Spleen (tissue), 11 donors: ENCODE measurements at regions not wholly inside any gene's neighbourhood (a gene's known extent, or its start where the extent isn't known, plus 50 kb on each side); places are given as distances from the start of the nearest gene placed in this dataset.

Source experiments
- DNase-seq: peaks from one replicate; pipeline ENCODE4 v3.0.0-alpha.2; 2020
- H3K27ac ChIP-seq, 8 donors: fragments of 200-600 bp; sonication (generic) in 7 of 8; 1 replicate in 4 of 8; 2 replicates in 4 of 8; pipeline versions ENCODE4 v1.5.0 to v1.8.0; 2016 to 2021; ENCODE audit warnings: inconsistent platforms in 4 of 8, mild to moderate bottlenecking in 4 of 8, moderate library complexity in 1 of 8
- H3K27me3 ChIP-seq, 7 donors: fragments of 200-600 bp; sonication (generic) in 6 of 7; replicated peaks in 1 of 7; 1 replicate in 4 of 7; 2 replicates in 3 of 7; pipeline versions ENCODE4 v1.5.0 to v1.8.0; 2016 to 2021; ENCODE audit warnings: inconsistent platforms in 3 of 7, mild to moderate bottlenecking in 1 of 7
- H3K36me3 ChIP-seq, 6 donors: fragments of 200-600 bp; sonication (generic) in 5 of 6; 1 replicate in 4 of 6; 2 replicates in 2 of 6; pipeline versions ENCODE4 v1.5.0 to v1.8.0; 2016 to 2021; ENCODE audit warnings: inconsistent platforms in 2 of 6
- H3K4me1 ChIP-seq, 6 donors: fragments of 200-600 bp; sonication (generic) in 5 of 6; 1 replicate in 3 of 6; 2 replicates in 3 of 6; pipeline versions ENCODE4 v1.5.0 to v1.8.0; 2016 to 2021; ENCODE audit warnings: inconsistent platforms in 3 of 6
- H3K4me3 ChIP-seq, 8 donors: fragments of 200-600 bp; sonication (generic) in 7 of 8; 1 replicate in 4 of 8; 2 replicates in 4 of 8; pipeline versions ENCODE4 v1.5.0 to v1.8.0; 2016 to 2021; ENCODE audit warnings: inconsistent platforms in 4 of 8, mild to moderate bottlenecking in 4 of 8, moderate library complexity in 2 of 8
- H3K9me3 ChIP-seq, 8 donors: fragments of 200-600 bp; sonication (generic) in 7 of 8; 1 replicate in 4 of 8; 2 replicates in 4 of 8; pipeline versions ENCODE4 v1.5.0 to v1.8.0; 2016 to 2021; ENCODE audit warnings: inconsistent platforms in 4 of 8
- POLR2A ChIP-seq, 3 donors: fragments of 450-650 bp; IDR thresholded peaks; one replicate each; pipeline ENCODE4 v1.5.1; 2017; ENCODE audit warnings: antibody characterized with exemption in 3 of 3, mild to moderate bottlenecking in 1 of 3
- POLR2AphosphoS5 ChIP-seq, 3 donors: sonication (generic); formaldehyde crosslinking; IDR thresholded peaks; one replicate each; pipeline ENCODE4 v1.5.1; 2017; ENCODE audit warnings: antibody characterized with exemption in 3 of 3
- whole genome bisulfite sequencing, 5 donors: extraction: QIAGEN DNeasy Blood & Tissue Kit in 3 of 5; methylation state at CpG; one replicate each; pipeline versions ENCODE4 v1.1.5 to v1.1.7; 2013 to 2018; 5-methylcytosine and 5-hydroxymethylcytosine counted together
- intact Hi-C: fragments of 100-400 bp; cut with DNase I; formaldehyde crosslinking; loops from one replicate; pipeline ENCODE4 v1.15.0; 2023; ENCODE audit warnings: low total_unique reads
- TF ChIP-seq, protein P1 (sequence below), 11 experiments: fragments of 200-600 bp in 7 of 11; fragments of 450-650 bp in 4 of 11; sonication (generic) in 4 of 11; IDR thresholded peaks in 8 of 11; conservative IDR thresholded peaks in 3 of 11; 1 replicate in 7 of 11; 2 replicates in 4 of 11; pipeline versions ENCODE4 v1.4.0 to v1.8.0; 2016 to 2021; ENCODE audit warnings: antibody characterized with exemption in 11 of 11, inconsistent platforms in 4 of 11, mild to moderate bottlenecking in 1 of 11
- donor health status: healthy with polysubstance abuse.
- donor health status: DM: no; HTN: no; CAD: no; lungs with moderate emphysema.
- donor health status: DM: no; HTN: no; CAD: no.
- donor health status: Bipolar disorder and iron deficiency.
- donor health status: healthy.
- donor health status: DM: no; HTN: no; CAD: no.
- donor health status: DM: yes; HTN: yes; CAD: no.

DNA sequence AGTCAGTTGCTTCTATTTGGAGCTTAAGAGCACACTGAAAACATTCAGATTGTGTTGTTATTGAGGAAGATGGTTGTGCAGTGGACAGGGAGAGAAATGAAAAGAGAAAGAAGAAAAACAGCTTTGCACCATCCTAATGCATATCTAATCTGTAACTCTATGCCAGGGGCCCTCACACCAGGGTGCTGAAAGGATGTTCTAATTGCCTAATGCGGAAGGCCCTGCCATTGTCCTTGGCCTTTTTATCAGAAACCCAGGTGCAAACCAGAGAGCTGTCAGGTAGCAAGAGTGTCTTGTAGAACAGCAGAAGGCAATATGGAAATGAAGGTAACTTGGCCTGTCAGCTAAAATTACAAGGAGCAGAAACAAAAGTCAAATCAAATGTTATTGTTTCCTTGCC is 384.5 kb upstream of the PIK3R1 start:
- intact Hi-C loops: no loop called here
- Histone ChIP-seq H3K36me3 (no peaks in the 10 kb centered on the region), H3K27me3 (no peaks in the 10 kb centered on the region), H3K27ac (no peak overlapping the region), H3K4me1 (no peaks in the 10 kb centered on the region), H3K9me3 (no peaks in the 10 kb centered on the region), H3K4me3 (no peak overlapping the region)
- 28 to 94% (median 79%) methylated on average over 1 of the region's 1 CpG for WGBS, 5 donors
- no peak for DNase-seq
- no peak for TF ChIP-seq POLR2A (IDR thresholded peaks at IDR 0.05)

DNA sequence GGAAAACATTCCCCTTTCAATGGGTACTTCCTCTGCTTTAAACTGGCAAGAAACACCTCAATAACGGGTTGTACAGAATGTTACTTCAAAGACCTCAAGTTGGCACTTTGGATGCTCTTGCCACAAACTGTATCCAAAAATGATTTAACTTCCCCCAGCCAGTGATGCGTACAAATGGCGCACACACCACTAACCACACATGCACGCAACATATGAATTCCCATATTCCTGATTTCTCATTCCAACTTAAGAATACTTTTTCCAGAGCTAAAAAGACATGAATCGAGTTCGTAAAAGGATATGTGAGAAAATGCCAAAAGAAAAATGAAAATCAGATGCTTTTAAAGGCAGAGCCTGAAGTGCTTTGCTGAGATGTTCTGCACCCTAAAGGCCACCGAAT is 388.0 kb upstream of the PIK3R1 start:
- intact Hi-C loops: no loop called here
- Histone ChIP-seq H3K27me3 (no peaks in the 10 kb centered on the region), H3K9me3 (no peaks in the 10 kb centered on the region), H3K4me3 (no peak overlapping the region), H3K36me3 (no peaks in the 10 kb centered on the region), H3K4me1 (no peaks in the 10 kb centered on the region), H3K27ac (no peak overlapping the region)
- WGBS, 5 donors: 86 to 94% (median 90%) methylated on average over 7 of the region's 7 CpGs
- TF ChIP-seq POLR2AphosphoS5 (IDR thresholded peaks at IDR 0.05): no peak
- TF ChIP-seq POLR2A (IDR thresholded peaks at IDR 0.05): no peak
- TF ChIP-seq, protein P1, sequence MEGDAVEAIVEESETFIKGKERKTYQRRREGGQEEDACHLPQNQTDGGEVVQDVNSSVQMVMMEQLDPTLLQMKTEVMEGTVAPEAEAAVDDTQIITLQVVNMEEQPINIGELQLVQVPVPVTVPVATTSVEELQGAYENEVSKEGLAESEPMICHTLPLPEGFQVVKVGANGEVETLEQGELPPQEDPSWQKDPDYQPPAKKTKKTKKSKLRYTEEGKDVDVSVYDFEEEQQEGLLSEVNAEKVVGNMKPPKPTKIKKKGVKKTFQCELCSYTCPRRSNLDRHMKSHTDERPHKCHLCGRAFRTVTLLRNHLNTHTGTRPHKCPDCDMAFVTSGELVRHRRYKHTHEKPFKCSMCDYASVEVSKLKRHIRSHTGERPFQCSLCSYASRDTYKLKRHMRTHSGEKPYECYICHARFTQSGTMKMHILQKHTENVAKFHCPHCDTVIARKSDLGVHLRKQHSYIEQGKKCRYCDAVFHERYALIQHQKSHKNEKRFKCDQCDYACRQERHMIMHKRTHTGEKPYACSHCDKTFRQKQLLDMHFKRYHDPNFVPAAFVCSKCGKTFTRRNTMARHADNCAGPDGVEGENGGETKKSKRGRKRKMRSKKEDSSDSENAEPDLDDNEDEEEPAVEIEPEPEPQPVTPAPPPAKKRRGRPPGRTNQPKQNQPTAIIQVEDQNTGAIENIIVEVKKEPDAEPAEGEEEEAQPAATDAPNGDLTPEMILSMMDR (IDR thresholded peaks at IDR 0.05 in 8 of 11, conservative IDR thresholded peaks at IDR 0.05 in 3 of 11): no peak
- DNase-seq: no peak

DNA sequence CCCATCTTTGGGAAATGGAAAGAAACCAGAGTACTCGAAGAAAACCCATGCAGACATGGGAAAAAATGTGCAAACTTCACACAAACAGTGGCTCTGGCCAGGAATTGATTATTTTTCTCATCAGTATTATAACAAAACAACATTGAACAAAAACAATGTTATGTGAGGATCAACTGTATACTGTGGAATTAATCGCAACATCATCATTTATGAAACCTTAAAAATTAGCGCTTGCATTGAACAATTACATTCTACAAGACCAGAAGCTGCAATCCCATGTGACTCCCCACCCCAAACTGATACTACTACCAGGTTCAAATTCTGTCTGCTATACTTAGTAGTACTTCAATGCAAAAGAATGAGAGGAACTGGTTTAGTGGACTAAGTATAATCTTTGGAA is 390.7 kb upstream of the PIK3R1 start:
- no peak overlapping the region for H3K27ac ChIP-seq
- intact Hi-C loops: no loop called here

DNA sequence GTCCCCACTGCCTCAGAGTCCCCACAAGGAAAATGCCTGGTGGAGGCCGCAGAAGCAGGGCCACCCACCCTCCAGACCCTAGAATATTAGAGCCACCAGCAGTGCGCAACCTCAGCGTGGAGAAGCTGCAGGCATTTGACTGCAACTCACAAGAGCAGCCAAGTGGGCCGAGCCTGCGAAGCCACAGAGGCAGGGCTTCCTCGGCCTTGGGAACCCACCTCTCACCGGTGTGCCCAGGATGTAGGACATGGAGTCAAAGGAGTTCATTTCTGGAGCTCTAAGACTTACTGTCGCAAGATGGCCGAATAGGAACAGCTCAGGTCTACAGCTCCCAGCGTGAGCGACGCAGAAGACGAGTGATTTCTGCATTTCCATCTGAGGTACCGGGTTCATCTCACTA is 397.9 kb upstream of the PIK3R1 start:
- WGBS, 5 donors: 89 to 98% (median 93%) methylated on average over 10 to 14 of the region's 14 CpGs
- H3K27me3 ChIP-seq: no peaks in the 10 kb centered on the region
- peaks cover 0 to 3% (median 0%) of the 10 kb centered on the region in 8 donors for H3K9me3 ChIP-seq
- TF ChIP-seq POLR2AphosphoS5 (IDR thresholded peaks at IDR 0.05) (no peak), POLR2A (IDR thresholded peaks at IDR 0.05) (no peak)
- TF ChIP-seq, protein P1 (IDR thresholded peaks at IDR 0.05 in 8 of 11, conservative IDR thresholded peaks at IDR 0.05 in 3 of 11): no peak
- H3K4me1 ChIP-seq: peaks cover 0 to 11% (median 3%) of the 10 kb centered on the region in 6 donors
- H3K36me3 ChIP-seq: no peaks in the 10 kb centered on the region
- H3K27ac ChIP-seq: no peak overlapping the region
- H3K4me3 ChIP-seq: no peak overlapping the region
- intact Hi-C loops: no loop called here
- DNase-seq: no peak

More for the DNA sequence above, 390.7 kb upstream of the PIK3R1 start:
- Histone ChIP-seq H3K4me1 (no peaks in the 10 kb centered on the region), H3K36me3 (no peaks in the 10 kb centered on the region), H3K27me3 (no peaks in the 10 kb centered on the region), H3K4me3 (no peak overlapping the region), H3K9me3 (peaks cover 0 to under 1% (median 0%) of the 10 kb centered on the region in 8 donors)
- 72 to 94% (median 79%) methylated on average over 3 of the region's 3 CpGs for WGBS, 5 donors
- TF ChIP-seq POLR2A (IDR thresholded peaks at IDR 0.05): no peak
- TF ChIP-seq POLR2AphosphoS5 (IDR thresholded peaks at IDR 0.05): no peak
- TF ChIP-seq, protein P1 (IDR thresholded peaks at IDR 0.05 in 8 of 11, conservative IDR thresholded peaks at IDR 0.05 in 3 of 11): no peak
- DNase-seq: no peak

DNA sequence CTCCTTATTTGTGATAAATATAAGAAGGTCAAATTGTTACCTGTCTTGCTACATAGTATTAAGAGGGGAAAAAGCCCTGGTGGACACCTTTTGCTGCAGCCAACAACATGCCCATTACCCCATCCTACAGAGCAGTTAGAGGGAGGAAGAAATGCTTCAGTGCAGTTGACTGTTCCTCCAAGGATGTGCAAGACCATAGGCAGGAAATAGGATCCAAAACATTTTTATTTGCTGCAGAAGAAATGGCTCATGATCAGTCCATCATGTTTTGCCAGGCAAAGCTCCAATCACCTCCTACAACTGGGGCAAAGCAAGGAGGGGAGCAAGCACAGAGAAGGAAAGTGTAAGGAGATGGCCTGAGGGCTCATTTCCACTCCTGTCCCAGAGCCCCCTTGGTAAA is 399.1 kb upstream of the PIK3R1 start:
- Histone ChIP-seq H3K36me3 (no peaks in the 10 kb centered on the region), H3K4me1 (peaks cover 0 to 11% (median 3%) of the 10 kb centered on the region in 6 donors), H3K4me3 (no peak overlapping the region), H3K9me3 (peaks cover 0 to 3% (median 0%) of the 10 kb centered on the region in 8 donors), H3K27ac (no peak overlapping the region), H3K27me3 (no peaks in the 10 kb centered on the region)
- TF ChIP-seq POLR2A (IDR thresholded peaks at IDR 0.05) (no peak), POLR2AphosphoS5 (IDR thresholded peaks at IDR 0.05) (no peak)
- TF ChIP-seq, protein P1 (IDR thresholded peaks at IDR 0.05 in 8 of 11, conservative IDR thresholded peaks at IDR 0.05 in 3 of 11): no peak
- no peak for DNase-seq
- intact Hi-C loops: no loop called here
